HL-60 (cell line): ENCODE measurements at regions not wholly inside any gene's neighbourhood (a gene's known extent, or its start where the extent isn't known, plus 50 kb on each side); places are given as distances from the start of the nearest gene placed in this dataset.
"Not testable (repeated sequence)": the region's sequence is repeated elsewhere in the genome, so short reads cannot be mapped to it uniquely, and the experiment has no call there.

Experiments used
- GABPA ChIP-seq: IDR thresholded peaks from 2 replicates; pipeline ENCODE4 v1.6.1; 2012; ENCODE audit warnings: low read depth
- POLR2AphosphoS5 ChIP-seq: IDR thresholded peaks from 2 replicates; pipeline ENCODE4 v1.6.1; 2012; ENCODE audit warnings: low read depth
- SPI1 ChIP-seq: IDR thresholded peaks from 2 replicates; pipeline ENCODE4 v1.6.1; 2012; ENCODE audit warnings: low read depth, mild to moderate bottlenecking, borderline replicate concordance
- TF ChIP-seq, protein P1 (sequence below): IDR thresholded peaks from one replicate; pipeline ENCODE4 v1.5.1; 2011; ENCODE audit warnings: low read length, control low read depth, inconsistent platforms; ENCODE audit not compliant: insufficient read depth
- TF ChIP-seq, protein P2 (sequence below): IDR thresholded peaks from 2 replicates; pipeline ENCODE4 v1.6.1; 2012; ENCODE audit warnings: low read depth; ENCODE audit not compliant: insufficient replicate concordance

DNA sequence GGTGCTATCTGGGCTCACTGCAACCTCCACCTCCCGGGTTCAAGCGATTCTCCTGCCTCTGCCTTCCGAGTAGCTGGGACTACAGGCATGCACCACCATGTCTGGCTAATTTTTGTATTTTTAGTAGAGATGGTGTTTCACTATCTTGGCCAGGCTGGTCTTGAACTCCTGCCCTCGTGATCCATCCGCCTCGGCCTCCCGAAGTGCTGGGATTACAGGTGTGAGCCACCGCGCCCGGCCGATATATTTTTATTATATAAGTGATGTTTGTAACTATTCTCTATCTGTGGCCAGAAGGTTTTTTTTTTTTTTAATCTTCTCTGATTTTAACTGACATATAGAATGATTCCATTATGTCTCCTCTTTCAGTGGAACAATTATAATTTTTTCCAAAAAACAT, 579.3 kb upstream of the CITED2 start:
- TF ChIP-seq, protein P1, sequence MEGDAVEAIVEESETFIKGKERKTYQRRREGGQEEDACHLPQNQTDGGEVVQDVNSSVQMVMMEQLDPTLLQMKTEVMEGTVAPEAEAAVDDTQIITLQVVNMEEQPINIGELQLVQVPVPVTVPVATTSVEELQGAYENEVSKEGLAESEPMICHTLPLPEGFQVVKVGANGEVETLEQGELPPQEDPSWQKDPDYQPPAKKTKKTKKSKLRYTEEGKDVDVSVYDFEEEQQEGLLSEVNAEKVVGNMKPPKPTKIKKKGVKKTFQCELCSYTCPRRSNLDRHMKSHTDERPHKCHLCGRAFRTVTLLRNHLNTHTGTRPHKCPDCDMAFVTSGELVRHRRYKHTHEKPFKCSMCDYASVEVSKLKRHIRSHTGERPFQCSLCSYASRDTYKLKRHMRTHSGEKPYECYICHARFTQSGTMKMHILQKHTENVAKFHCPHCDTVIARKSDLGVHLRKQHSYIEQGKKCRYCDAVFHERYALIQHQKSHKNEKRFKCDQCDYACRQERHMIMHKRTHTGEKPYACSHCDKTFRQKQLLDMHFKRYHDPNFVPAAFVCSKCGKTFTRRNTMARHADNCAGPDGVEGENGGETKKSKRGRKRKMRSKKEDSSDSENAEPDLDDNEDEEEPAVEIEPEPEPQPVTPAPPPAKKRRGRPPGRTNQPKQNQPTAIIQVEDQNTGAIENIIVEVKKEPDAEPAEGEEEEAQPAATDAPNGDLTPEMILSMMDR: not testable (repeated sequence)
- not testable (repeated sequence) for TF ChIP-seq POLR2AphosphoS5, GABPA, SPI1
- TF ChIP-seq, protein P2, sequence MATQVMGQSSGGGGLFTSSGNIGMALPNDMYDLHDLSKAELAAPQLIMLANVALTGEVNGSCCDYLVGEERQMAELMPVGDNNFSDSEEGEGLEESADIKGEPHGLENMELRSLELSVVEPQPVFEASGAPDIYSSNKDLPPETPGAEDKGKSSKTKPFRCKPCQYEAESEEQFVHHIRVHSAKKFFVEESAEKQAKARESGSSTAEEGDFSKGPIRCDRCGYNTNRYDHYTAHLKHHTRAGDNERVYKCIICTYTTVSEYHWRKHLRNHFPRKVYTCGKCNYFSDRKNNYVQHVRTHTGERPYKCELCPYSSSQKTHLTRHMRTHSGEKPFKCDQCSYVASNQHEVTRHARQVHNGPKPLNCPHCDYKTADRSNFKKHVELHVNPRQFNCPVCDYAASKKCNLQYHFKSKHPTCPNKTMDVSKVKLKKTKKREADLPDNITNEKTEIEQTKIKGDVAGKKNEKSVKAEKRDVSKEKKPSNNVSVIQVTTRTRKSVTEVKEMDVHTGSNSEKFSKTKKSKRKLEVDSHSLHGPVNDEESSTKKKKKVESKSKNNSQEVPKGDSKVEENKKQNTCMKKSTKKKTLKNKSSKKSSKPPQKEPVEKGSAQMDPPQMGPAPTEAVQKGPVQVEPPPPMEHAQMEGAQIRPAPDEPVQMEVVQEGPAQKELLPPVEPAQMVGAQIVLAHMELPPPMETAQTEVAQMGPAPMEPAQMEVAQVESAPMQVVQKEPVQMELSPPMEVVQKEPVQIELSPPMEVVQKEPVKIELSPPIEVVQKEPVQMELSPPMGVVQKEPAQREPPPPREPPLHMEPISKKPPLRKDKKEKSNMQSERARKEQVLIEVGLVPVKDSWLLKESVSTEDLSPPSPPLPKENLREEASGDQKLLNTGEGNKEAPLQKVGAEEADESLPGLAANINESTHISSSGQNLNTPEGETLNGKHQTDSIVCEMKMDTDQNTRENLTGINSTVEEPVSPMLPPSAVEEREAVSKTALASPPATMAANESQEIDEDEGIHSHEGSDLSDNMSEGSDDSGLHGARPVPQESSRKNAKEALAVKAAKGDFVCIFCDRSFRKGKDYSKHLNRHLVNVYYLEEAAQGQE: not testable (repeated sequence)
